Central memory CD8-positive, alpha-beta T cell (primary cell): ENCODE measurements at regions not wholly inside any gene's neighbourhood (a gene's known extent, or its start where the extent isn't known, plus 50 kb on each side); places are given as distances from the start of the nearest gene placed in this dataset.

Source experiments
- ATAC-seq: fragments of 150-1000 bp; cut with Tn5 transposase; replicated peaks from 2 replicates; pipeline ENCODE4 v1.10.0; 2022; ENCODE audit warnings: mild to moderate bottlenecking, moderate FRiP score, moderate number of reproducible peaks; ENCODE audit not compliant: poor library complexity, severe bottlenecking; ENCODE audit errors: extremely low read depth
- DNase-seq, 2 donors: peaks; one replicate each; pipeline ENCODE4 v3.0.0; 2021; ENCODE audit warnings: low spot score in 2 of 2
- H3K27ac Mint-ChIP-seq: one replicate; pipeline ENCODE4 v1.8.0; 2022; ENCODE audit warnings: low read depth, mild to moderate bottlenecking, moderate library complexity, mixed read lengths
- H3K27me3 Mint-ChIP-seq: one replicate; pipeline ENCODE4 v1.8.0; 2022; ENCODE audit warnings: mixed read lengths
- H3K36me3 Mint-ChIP-seq: one replicate; pipeline ENCODE4 v1.8.0; 2022; ENCODE audit warnings: mild to moderate bottlenecking, moderate library complexity, mixed read lengths; ENCODE audit not compliant: insufficient read depth
- H3K4me1 Mint-ChIP-seq: one replicate; pipeline ENCODE4 v1.8.0; 2022; ENCODE audit warnings: mixed read lengths
- H3K4me3 Mint-ChIP-seq: one replicate; pipeline ENCODE4 v1.8.0; 2022; ENCODE audit warnings: mild to moderate bottlenecking, moderate library complexity, mixed read lengths
- H3K9me3 Mint-ChIP-seq: one replicate; pipeline ENCODE4 v1.8.0; 2022; ENCODE audit warnings: mixed read lengths

- Mint-ChIP-seq H3K36me3 (no peaks in the 10 kb centered on the region), H3K4me3 (no peak overlapping the region), H3K4me1 (no peaks in the 10 kb centered on the region), H3K27me3 (no peaks in the 10 kb centered on the region), H3K9me3 (no peaks in the 10 kb centered on the region), H3K27ac (no peak overlapping the region)
- DNase-seq: no peak
- no peak for ATAC-seq
Measured at GRCh38 chr14:40911141-40911540, 695.5 kb upstream of the LRFN5 start.

GRCh38 chr14:40909906-40910305, 696.8 kb upstream of the LRFN5 start:
- H3K4me3 Mint-ChIP-seq: no peak overlapping the region

GRCh38 chr14:40903709-40904108, 703.0 kb upstream of the LRFN5 start:
- DNase-seq: no peak
- no peak for ATAC-seq
- Mint-ChIP-seq H3K9me3 (peaks cover 2% of the 10 kb centered on the region), H3K36me3 (no peaks in the 10 kb centered on the region), H3K27ac (no peak overlapping the region), H3K27me3 (no peaks in the 10 kb centered on the region), H3K4me1 (no peaks in the 10 kb centered on the region), H3K4me3 (no peak overlapping the region)

More at GRCh38 chr14:40909906-40910305, 696.8 kb upstream of the LRFN5 start:
- H3K27ac Mint-ChIP-seq: no peak overlapping the region
- no peaks in the 10 kb centered on the region for H3K9me3 Mint-ChIP-seq
- no peaks in the 10 kb centered on the region for H3K27me3 Mint-ChIP-seq
- no peak for DNase-seq
- no peak for ATAC-seq
- H3K36me3 Mint-ChIP-seq: no peaks in the 10 kb centered on the region
- H3K4me1 Mint-ChIP-seq: no peaks in the 10 kb centered on the region

GRCh38 chr14:40899435-40899834, 707.2 kb upstream of the LRFN5 start:
- no peak overlapping the region for H3K4me3 Mint-ChIP-seq
- no peaks in the 10 kb centered on the region for H3K4me1 Mint-ChIP-seq
- DNase-seq (no peak), ATAC-seq (no peak)
- no peaks in the 10 kb centered on the region for H3K36me3 Mint-ChIP-seq
- H3K27me3 Mint-ChIP-seq: no peaks in the 10 kb centered on the region
- H3K9me3 Mint-ChIP-seq: peaks cover 8% of the 10 kb centered on the region
- H3K27ac Mint-ChIP-seq: no peak overlapping the region

- no peak overlapping the region for H3K27ac Mint-ChIP-seq
- DNase-seq (no peak), ATAC-seq (no peak)
- H3K4me3 Mint-ChIP-seq: no peak overlapping the region
- H3K36me3 Mint-ChIP-seq: no peaks in the 10 kb centered on the region
- peaks cover 14% of the 10 kb centered on the region for H3K9me3 Mint-ChIP-seq
- H3K27me3 Mint-ChIP-seq: no peaks in the 10 kb centered on the region
- H3K4me1 Mint-ChIP-seq: no peaks in the 10 kb centered on the region
Measured at GRCh38 chr14:40894846-40895245, 711.8 kb upstream of the LRFN5 start.

- DNase-seq: no peak
- Mint-ChIP-seq H3K4me3 (no peak overlapping the region), H3K9me3 (peaks cover 11% of the 10 kb centered on the region), H3K27ac (no peak overlapping the region), H3K27me3 (no peaks in the 10 kb centered on the region), H3K36me3 (no peaks in the 10 kb centered on the region), H3K4me1 (no peaks in the 10 kb centered on the region)
- no peak for ATAC-seq
Measured at GRCh38 chr14:40889126-40889525, 717.5 kb upstream of the LRFN5 start.

GRCh38 chr14:40887912-40888311, 718.8 kb upstream of the LRFN5 start:
- no peak for DNase-seq
- no peaks in the 10 kb centered on the region for H3K36me3 Mint-ChIP-seq
- no peaks in the 10 kb centered on the region for H3K4me1 Mint-ChIP-seq
- no peak overlapping the region for H3K4me3 Mint-ChIP-seq
- peaks cover 11% of the 10 kb centered on the region for H3K9me3 Mint-ChIP-seq
- ATAC-seq: no peak
- no peaks in the 10 kb centered on the region for H3K27me3 Mint-ChIP-seq
- no peak overlapping the region for H3K27ac Mint-ChIP-seq

GRCh38 chr14:40870252-40870651, 736.4 kb upstream of the LRFN5 start:
- DNase-seq (no peak), ATAC-seq (no peak)
- no peak overlapping the region for H3K27ac Mint-ChIP-seq
- H3K4me3 Mint-ChIP-seq: no peak overlapping the region
- H3K4me1 Mint-ChIP-seq: no peaks in the 10 kb centered on the region
- peaks cover 5% of the 10 kb centered on the region for H3K9me3 Mint-ChIP-seq
- H3K36me3 Mint-ChIP-seq: no peaks in the 10 kb centered on the region
- H3K27me3 Mint-ChIP-seq: no peaks in the 10 kb centered on the region

GRCh38 chr14:40859055-40859454, 747.6 kb upstream of the LRFN5 start:
- Mint-ChIP-seq H3K9me3 (no peaks in the 10 kb centered on the region), H3K36me3 (no peaks in the 10 kb centered on the region), H3K27me3 (no peaks in the 10 kb centered on the region), H3K4me3 (no peak overlapping the region), H3K4me1 (no peaks in the 10 kb centered on the region), H3K27ac (no peak overlapping the region)
- ATAC-seq (no peak), DNase-seq (no peak)

- Mint-ChIP-seq H3K4me1 (no peaks in the 10 kb centered on the region), H3K36me3 (no peaks in the 10 kb centered on the region), H3K9me3 (peaks cover 6% of the 10 kb centered on the region), H3K27me3 (no peaks in the 10 kb centered on the region), H3K4me3 (no peak overlapping the region), H3K27ac (no peak overlapping the region)
- ATAC-seq (no peak), DNase-seq (no peak)
Measured at GRCh38 chr14:40855343-40855742, 751.3 kb upstream of the LRFN5 start.

GRCh38 chr14:40850191-40850590, 756.5 kb upstream of the LRFN5 start:
- no peak overlapping the region for H3K27ac Mint-ChIP-seq
- H3K4me1 Mint-ChIP-seq: no peaks in the 10 kb centered on the region
- H3K27me3 Mint-ChIP-seq: no peaks in the 10 kb centered on the region
- H3K4me3 Mint-ChIP-seq: no peak overlapping the region
- ATAC-seq (no peak), DNase-seq (no peak)
- H3K36me3 Mint-ChIP-seq: no peaks in the 10 kb centered on the region
- peaks cover 6% of the 10 kb centered on the region for H3K9me3 Mint-ChIP-seq

GRCh38 chr14:40847480-40847879, 759.2 kb upstream of the LRFN5 start:
- Mint-ChIP-seq H3K27ac (no peak overlapping the region), H3K36me3 (no peaks in the 10 kb centered on the region), H3K4me3 (no peak overlapping the region), H3K27me3 (no peaks in the 10 kb centered on the region), H3K9me3 (peaks cover 4% of the 10 kb centered on the region), H3K4me1 (no peaks in the 10 kb centered on the region)
- DNase-seq (no peak), ATAC-seq (no peak)

GRCh38 chr14:40842816-40843215, 763.9 kb upstream of the LRFN5 start:
- no peak for DNase-seq
- no peak overlapping the region for H3K4me3 Mint-ChIP-seq
- H3K36me3 Mint-ChIP-seq: no peaks in the 10 kb centered on the region
- no peak for ATAC-seq
- peaks cover 9% of the 10 kb centered on the region for H3K9me3 Mint-ChIP-seq
- no peak overlapping the region for H3K27ac Mint-ChIP-seq
- no peaks in the 10 kb centered on the region for H3K27me3 Mint-ChIP-seq
- no peaks in the 10 kb centered on the region for H3K4me1 Mint-ChIP-seq

GRCh38 chr14:40841886-40842285, 764.8 kb upstream of the LRFN5 start:
- Mint-ChIP-seq H3K36me3 (no peaks in the 10 kb centered on the region), H3K27me3 (no peaks in the 10 kb centered on the region), H3K4me1 (no peaks in the 10 kb centered on the region), H3K9me3 (peaks cover 9% of the 10 kb centered on the region), H3K4me3 (no peak overlapping the region), H3K27ac (no peak overlapping the region)
- no peak for ATAC-seq
- no peak for DNase-seq
